CD8-positive, alpha-beta memory T cell (primary cell): ENCODE measurements at regions not wholly inside any gene's neighbourhood (a gene's known extent, or its start where the extent isn't known, plus 50 kb on each side); places are given as distances from the start of the nearest gene placed in this dataset.

ENCODE experiments used
- CTCF ChIA-PET: fragments of 350-600 bp; sonication (Branson Sonifier 250); formaldehyde crosslinking; loops from one replicate; lab custom pipeline; 2021; ENCODE audit warnings: antibody characterized with exemption; lab: Charles Lee
- POLR2A ChIA-PET: fragments of 350-600 bp; sonication (Branson Sonifier 250); formaldehyde crosslinking; loops from one replicate; lab custom pipeline; 2021; ENCODE audit warnings: antibody characterized with exemption; lab: Charles Lee
- DNase-seq, 5 donors: peaks; one replicate each; pipeline versions ENCODE4 v3.0.0 to v3.0.0-alpha.2; 2020 to 2022; ENCODE audit warnings: mixed read lengths in 1 of 5
- H3K27ac ChIP-seq: one replicate; pipeline ENCODE4 v1.7.0; 2013; ENCODE audit warnings: low read depth, mild to moderate bottlenecking, low read length, moderate library complexity
- H3K27me3 ChIP-seq: 2 replicates; pipeline ENCODE4 v1.7.0; 2013; ENCODE audit warnings: low read length, mild to moderate bottlenecking; ENCODE audit not compliant: insufficient read depth, poor library complexity, severe bottlenecking
- H3K36me3 ChIP-seq: 2 replicates; pipeline ENCODE4 v1.7.0; 2013; ENCODE audit warnings: mild to moderate bottlenecking, low read length, moderate library complexity; ENCODE audit not compliant: insufficient read depth
- H3K4me1 ChIP-seq: 2 replicates; pipeline ENCODE4 v1.7.0; 2013; ENCODE audit warnings: mild to moderate bottlenecking, low read length, moderate library complexity; ENCODE audit not compliant: insufficient read depth
- H3K4me3 ChIP-seq: 2 replicates; pipeline ENCODE4 v1.7.0; 2013; ENCODE audit warnings: mild to moderate bottlenecking, low read length
- H3K9me3 ChIP-seq: 2 replicates; pipeline ENCODE4 v1.7.0; 2013; ENCODE audit warnings: mild to moderate bottlenecking, low read length
- H3K27ac Mint-ChIP-seq, 8 donors: one replicate each; pipeline ENCODE4 v1.8.0; 2020 to 2021; ENCODE audit warnings: mixed read lengths in 8 of 8, mild to moderate bottlenecking in 6 of 8, inconsistent platforms in 3 of 8, moderate library complexity in 3 of 8
- H3K27me3 Mint-ChIP-seq, 2 donors: one replicate each; pipeline ENCODE4 v1.8.0; 2020 to 2021; ENCODE audit warnings: mixed read lengths in 2 of 2, mild to moderate bottlenecking in 1 of 2, moderate library complexity in 1 of 2
- H3K36me3 Mint-ChIP-seq, 3 donors: one replicate each; pipeline ENCODE4 v1.8.0; 2020 to 2021; ENCODE audit warnings: mixed read lengths in 3 of 3, inconsistent platforms in 1 of 3, mild to moderate bottlenecking in 1 of 3
- H3K4me1 Mint-ChIP-seq, 3 donors: one replicate each; pipeline ENCODE4 v1.8.0; 2020 to 2021; ENCODE audit warnings: mixed read lengths in 3 of 3, inconsistent platforms in 1 of 3, mild to moderate bottlenecking in 1 of 3
- H3K4me3 Mint-ChIP-seq, 7 donors: one replicate each; pipeline ENCODE4 v1.8.0; 2020 to 2021; ENCODE audit warnings: mixed read lengths in 7 of 7, mild to moderate bottlenecking in 6 of 7, moderate library complexity in 4 of 7, inconsistent platforms in 2 of 7
- H3K9me3 Mint-ChIP-seq, 5 donors: one replicate each; pipeline ENCODE4 v1.8.0; 2020 to 2022; ENCODE audit warnings: mixed read lengths in 5 of 5, mild to moderate bottlenecking in 3 of 5, moderate library complexity in 2 of 5, inconsistent platforms in 1 of 5

- Histone ChIP-seq H3K4me3 (no peak overlapping the region), H3K9me3 (no peaks in the 10 kb centered on the region), H3K27me3 (no peaks in the 10 kb centered on the region), H3K27ac (no peak overlapping the region), H3K36me3 (no peaks in the 10 kb centered on the region), H3K4me1 (no peaks in the 10 kb centered on the region)
- Mint-ChIP-seq H3K9me3 (no peaks in the 10 kb centered on the region), H3K4me1 (no peaks in the 10 kb centered on the region), H3K4me3 (no peak overlapping the region), H3K36me3 (no peaks in the 10 kb centered on the region), H3K27me3 (peaks cover 6 to 7% of the 10 kb centered on the region in 2 donors), H3K27ac (no peak overlapping the region)
- CTCF ChIA-PET: interaction anchor here (1.0 kb wide), 1 partner anchor 9 kb away, joined by 3 read pairs; no protein-coding TSS in a partner anchor
- POLR2A ChIA-PET: no interaction called here
- no peak for DNase-seq
Observed at GRCh38 chr19:30092721-30093569, 150.9 kb downstream of the URI1 start.

DNA sequence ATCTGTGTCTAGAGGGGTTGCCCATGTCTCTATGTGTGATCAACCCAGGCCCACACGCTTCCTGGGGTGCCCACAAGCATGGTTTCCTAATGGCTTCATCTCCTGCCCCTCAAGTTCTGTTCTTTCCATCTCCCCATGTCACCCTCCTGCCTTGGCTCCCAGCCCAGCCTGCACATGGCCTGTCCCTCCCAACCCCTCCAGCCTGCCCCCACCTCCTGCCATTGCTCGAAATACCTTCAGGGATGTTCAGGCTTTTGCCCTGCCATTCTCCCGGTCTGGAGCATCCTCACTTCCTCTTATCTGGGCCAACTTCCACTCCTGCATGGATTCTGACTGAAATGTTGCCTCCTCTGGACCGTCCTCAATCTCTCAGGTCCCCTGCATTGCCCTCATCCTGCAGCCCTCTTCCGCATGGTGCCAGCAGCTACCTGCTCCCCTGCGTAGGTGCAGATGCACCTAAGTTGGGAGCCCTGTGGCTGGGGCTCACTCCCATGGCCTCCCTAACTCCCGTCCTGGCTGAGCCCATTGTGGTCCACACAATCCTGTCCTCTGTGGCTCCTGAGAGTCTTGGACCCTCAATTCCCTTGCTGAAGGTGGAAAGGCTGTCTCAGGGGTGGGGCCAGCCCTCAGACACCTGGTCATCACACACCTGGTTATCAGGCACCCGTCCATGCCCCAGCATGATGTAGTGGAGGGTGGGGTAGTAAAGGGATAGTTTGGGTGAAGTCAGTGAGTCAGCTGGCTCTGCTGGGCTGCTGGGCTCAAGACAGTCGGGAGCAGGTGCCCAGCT lies 152.1 kb downstream of the URI1 start:
- H3K4me1 Mint-ChIP-seq: no peaks in the 10 kb centered on the region
- H3K27ac ChIP-seq: no peak overlapping the region
- no peaks in the 10 kb centered on the region for H3K36me3 ChIP-seq
- no peaks in the 10 kb centered on the region for H3K9me3 Mint-ChIP-seq
- DNase-seq: no peak
- H3K27ac Mint-ChIP-seq: no peak overlapping the region
- POLR2A ChIA-PET: no interaction called here
- H3K4me3 Mint-ChIP-seq: no peak overlapping the region
- CTCF ChIA-PET: no interaction called here
- no peaks in the 10 kb centered on the region for H3K36me3 Mint-ChIP-seq
- H3K4me3 ChIP-seq: no peak overlapping the region
- H3K4me1 ChIP-seq: no peaks in the 10 kb centered on the region
- H3K27me3 ChIP-seq: no peaks in the 10 kb centered on the region
- H3K27me3 Mint-ChIP-seq: peaks cover 3 to 10% of the 10 kb centered on the region in 2 donors
- no peaks in the 10 kb centered on the region for H3K9me3 ChIP-seq

DNA sequence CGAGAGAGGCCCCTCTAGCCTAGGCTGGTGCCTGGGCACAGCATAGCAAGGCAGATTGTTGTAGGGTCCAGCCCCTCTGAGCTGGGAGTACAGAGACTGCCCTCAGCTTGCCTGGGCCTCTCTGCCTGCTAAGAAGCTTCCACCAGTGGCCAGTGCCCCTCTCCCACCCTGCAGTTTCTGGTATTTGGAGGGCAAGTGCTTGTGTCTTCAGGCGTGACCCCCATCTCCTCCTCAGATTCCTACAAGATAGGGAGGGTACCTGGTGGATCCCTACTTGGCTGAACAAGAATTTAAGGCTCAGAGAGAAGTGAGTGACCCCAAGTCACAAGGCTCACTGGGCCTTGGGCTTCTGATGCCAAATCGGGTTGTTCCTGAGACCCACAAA lies 152.7 kb downstream of the URI1 start:
- H3K27ac ChIP-seq: no peak overlapping the region
- Mint-ChIP-seq H3K36me3 (no peaks in the 10 kb centered on the region), H3K27me3 (peaks cover 3 to 10% of the 10 kb centered on the region in 2 donors), H3K4me1 (no peaks in the 10 kb centered on the region), H3K4me3 (no peak overlapping the region), H3K9me3 (no peaks in the 10 kb centered on the region), H3K27ac (no peak overlapping the region)
- peak in 1 of 5 donors; percentile 13 for DNase-seq
- CTCF ChIA-PET: no interaction called here
- no peaks in the 10 kb centered on the region for H3K27me3 ChIP-seq
- H3K4me1 ChIP-seq: no peaks in the 10 kb centered on the region
- POLR2A ChIA-PET: no interaction called here
- no peaks in the 10 kb centered on the region for H3K9me3 ChIP-seq
- no peak overlapping the region for H3K4me3 ChIP-seq
- no peaks in the 10 kb centered on the region for H3K36me3 ChIP-seq

DNA sequence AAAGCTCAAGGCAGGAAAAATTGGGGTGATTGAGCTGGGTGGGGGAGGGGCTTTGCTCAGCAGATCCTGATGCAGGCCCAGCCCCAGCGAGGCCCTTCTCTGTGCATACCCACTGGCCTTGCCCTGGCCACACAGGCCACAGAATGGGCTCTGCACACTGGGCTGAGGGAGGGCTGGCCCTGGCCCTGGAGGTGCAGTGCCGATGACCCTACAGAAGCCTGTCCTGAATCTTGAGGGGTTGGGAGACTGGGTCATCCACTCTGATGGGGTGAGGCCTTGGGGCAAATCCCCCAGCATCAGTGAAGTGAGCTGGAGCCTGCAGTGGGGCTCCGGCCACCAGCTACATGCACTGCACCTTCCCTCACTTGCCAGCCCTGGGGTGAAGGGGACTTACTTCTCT lies 153.1 kb downstream of the URI1 start:
- Mint-ChIP-seq H3K27ac (no peak overlapping the region), H3K9me3 (no peaks in the 10 kb centered on the region), H3K36me3 (no peaks in the 10 kb centered on the region), H3K4me3 (no peak overlapping the region), H3K27me3 (peaks cover 3 to 10% of the 10 kb centered on the region in 2 donors), H3K4me1 (no peaks in the 10 kb centered on the region)
- Histone ChIP-seq H3K36me3 (no peaks in the 10 kb centered on the region), H3K27ac (no peak overlapping the region), H3K4me1 (no peaks in the 10 kb centered on the region), H3K4me3 (no peak overlapping the region), H3K27me3 (no peaks in the 10 kb centered on the region), H3K9me3 (no peaks in the 10 kb centered on the region)
- ChIA-PET POLR2A (no interaction called here), CTCF (no interaction called here)
- DNase-seq: peak in 1 of 5 donors; percentile 13

DNA sequence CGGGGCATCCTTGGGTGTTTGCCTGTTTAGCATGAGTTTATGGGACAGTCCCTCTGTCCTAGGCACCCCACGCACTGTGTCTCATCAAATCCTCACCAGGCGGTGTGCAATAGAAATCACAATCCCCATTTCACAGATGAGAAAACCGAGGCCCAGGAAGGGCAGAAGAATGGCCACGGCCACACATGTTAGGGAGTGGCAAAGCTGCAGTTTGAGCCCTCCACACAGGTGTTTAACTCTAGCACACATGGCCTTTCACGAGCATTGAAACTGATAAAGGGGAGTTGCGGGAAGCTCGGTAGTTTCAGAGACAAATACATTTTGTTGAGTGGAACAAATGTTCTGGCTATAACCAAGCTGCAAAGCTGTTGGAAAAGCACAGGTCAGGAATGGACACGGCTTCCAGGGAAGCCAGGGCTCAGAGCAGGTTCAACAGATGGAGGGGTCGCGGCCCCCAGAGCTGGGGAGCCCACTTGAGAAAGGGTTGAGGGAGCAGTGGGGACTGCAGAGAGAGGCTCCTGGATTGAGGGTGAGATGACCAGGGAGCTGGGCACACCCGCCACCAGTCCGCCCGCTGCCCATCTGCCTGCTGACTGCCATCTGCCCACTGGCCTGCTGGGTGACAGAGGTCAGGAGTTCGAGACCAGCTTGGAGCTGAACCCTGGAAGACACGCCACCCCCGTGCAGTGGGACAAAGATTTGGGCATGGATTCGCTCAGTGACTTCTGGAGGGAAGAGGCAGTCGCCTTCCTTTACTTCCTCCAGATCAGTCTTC lies 154.7 kb downstream of the URI1 start:
- H3K36me3 ChIP-seq: no peaks in the 10 kb centered on the region
- H3K4me3 ChIP-seq: no peak overlapping the region
- Mint-ChIP-seq H3K4me3 (no peak overlapping the region), H3K9me3 (no peaks in the 10 kb centered on the region), H3K27me3 (peaks cover 3 to 4% of the 10 kb centered on the region in 2 donors), H3K4me1 (no peaks in the 10 kb centered on the region), H3K36me3 (no peaks in the 10 kb centered on the region), H3K27ac (no peak overlapping the region)
- H3K4me1 ChIP-seq: no peaks in the 10 kb centered on the region
- H3K27me3 ChIP-seq: no peaks in the 10 kb centered on the region
- DNase-seq: no peak
- H3K27ac ChIP-seq: no peak overlapping the region
- CTCF ChIA-PET: no interaction called here
- no peaks in the 10 kb centered on the region for H3K9me3 ChIP-seq
- POLR2A ChIA-PET: no interaction called here

GRCh38 chr19:30097746-30098280 lies 155.8 kb downstream of the URI1 start:
- H3K4me3 Mint-ChIP-seq: no peak overlapping the region
- Histone ChIP-seq H3K27ac (no peak overlapping the region), H3K4me3 (no peak overlapping the region), H3K4me1 (no peaks in the 10 kb centered on the region), H3K27me3 (no peaks in the 10 kb centered on the region), H3K9me3 (no peaks in the 10 kb centered on the region), H3K36me3 (no peaks in the 10 kb centered on the region)
- H3K27me3 Mint-ChIP-seq: peaks cover 3 to 4% of the 10 kb centered on the region in 2 donors
- no peaks in the 10 kb centered on the region for H3K9me3 Mint-ChIP-seq
- H3K36me3 Mint-ChIP-seq: no peaks in the 10 kb centered on the region
- no peak overlapping the region for H3K27ac Mint-ChIP-seq
- no peak for DNase-seq
- H3K4me1 Mint-ChIP-seq: no peaks in the 10 kb centered on the region
- ChIA-PET CTCF (no interaction called here), POLR2A (no interaction called here)

GRCh38 chr19:30102239-30102638 lies 160.2 kb downstream of the URI1 start:
- DNase-seq: no peak
- ChIA-PET CTCF (interaction anchor here (1.2 kb wide), 1 partner anchor 9 kb away, joined by 3 read pairs; no protein-coding TSS in a partner anchor), POLR2A (no interaction called here)
- Histone ChIP-seq H3K4me1 (no peaks in the 10 kb centered on the region), H3K4me3 (no peak overlapping the region), H3K9me3 (no peaks in the 10 kb centered on the region), H3K27me3 (no peaks in the 10 kb centered on the region), H3K27ac (no peak overlapping the region), H3K36me3 (no peaks in the 10 kb centered on the region)
- Mint-ChIP-seq H3K27ac (no peak overlapping the region), H3K4me3 (no peak overlapping the region), H3K36me3 (no peaks in the 10 kb centered on the region), H3K4me1 (no peaks in the 10 kb centered on the region), H3K9me3 (no peaks in the 10 kb centered on the region), H3K27me3 (peaks cover 6 to 21% of the 10 kb centered on the region in 2 donors)
